Epithelial cell of esophagus (primary cell): ENCODE measurements at regions not wholly inside any gene's neighbourhood (a gene's known extent, or its start where the extent isn't known, plus 50 kb on each side); places are given as distances from the start of the nearest gene placed in this dataset.

Experiments used
- DNase-seq: peaks from one replicate; pipeline ENCODE4 v3.0.0; 2010; ENCODE audit warnings: low read depth
- H3K4me3 ChIP-seq: 2 replicates; pipeline ENCODE4 v1.5.1; 2011; ENCODE audit warnings: mild to moderate bottlenecking, low read length, control low read depth
- TF ChIP-seq, protein P1 (sequence below): IDR thresholded peaks from 2 replicates; pipeline ENCODE4 v1.5.1; 2011; ENCODE audit warnings: low read depth, mild to moderate bottlenecking, low read length, control low read depth, inconsistent platforms; ENCODE audit not compliant: insufficient read depth; ENCODE audit errors: missing control alignments

DNA sequence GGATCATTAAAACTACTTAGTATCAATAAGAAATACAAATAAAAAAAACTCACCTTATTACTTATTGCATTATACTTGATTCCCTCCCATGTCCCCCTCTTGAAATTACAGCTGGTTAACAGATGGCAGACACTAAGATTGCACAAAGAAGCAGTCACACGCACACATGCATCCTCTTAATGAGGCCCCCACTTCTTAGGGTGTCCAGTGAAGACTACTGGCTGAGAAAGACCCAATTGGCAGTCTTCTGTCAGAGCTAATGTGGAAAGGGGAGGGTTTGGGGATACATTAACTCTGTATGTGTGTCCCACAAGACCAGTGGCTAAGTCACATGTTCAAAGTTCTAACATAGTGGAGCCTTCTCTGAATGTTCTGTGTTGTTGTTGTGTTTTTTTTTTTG is 210.7 kb downstream of the MTX2 start:
- DNase-seq = no peak
- no peak overlapping the region for H3K4me3 ChIP-seq
- TF ChIP-seq, protein P1, sequence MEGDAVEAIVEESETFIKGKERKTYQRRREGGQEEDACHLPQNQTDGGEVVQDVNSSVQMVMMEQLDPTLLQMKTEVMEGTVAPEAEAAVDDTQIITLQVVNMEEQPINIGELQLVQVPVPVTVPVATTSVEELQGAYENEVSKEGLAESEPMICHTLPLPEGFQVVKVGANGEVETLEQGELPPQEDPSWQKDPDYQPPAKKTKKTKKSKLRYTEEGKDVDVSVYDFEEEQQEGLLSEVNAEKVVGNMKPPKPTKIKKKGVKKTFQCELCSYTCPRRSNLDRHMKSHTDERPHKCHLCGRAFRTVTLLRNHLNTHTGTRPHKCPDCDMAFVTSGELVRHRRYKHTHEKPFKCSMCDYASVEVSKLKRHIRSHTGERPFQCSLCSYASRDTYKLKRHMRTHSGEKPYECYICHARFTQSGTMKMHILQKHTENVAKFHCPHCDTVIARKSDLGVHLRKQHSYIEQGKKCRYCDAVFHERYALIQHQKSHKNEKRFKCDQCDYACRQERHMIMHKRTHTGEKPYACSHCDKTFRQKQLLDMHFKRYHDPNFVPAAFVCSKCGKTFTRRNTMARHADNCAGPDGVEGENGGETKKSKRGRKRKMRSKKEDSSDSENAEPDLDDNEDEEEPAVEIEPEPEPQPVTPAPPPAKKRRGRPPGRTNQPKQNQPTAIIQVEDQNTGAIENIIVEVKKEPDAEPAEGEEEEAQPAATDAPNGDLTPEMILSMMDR = no peak

- TF ChIP-seq, protein P1 = no peak
- no peak for DNase-seq
- no peak overlapping the region for H3K4me3 ChIP-seq
Measured at GRCh38 chr2:176482107-176482506, 212.9 kb downstream of the MTX2 start.

- no peak overlapping the region for H3K4me3 ChIP-seq
- TF ChIP-seq, protein P1 = no peak
- no peak for DNase-seq
Measured at GRCh38 chr2:176483476-176483875, 214.2 kb downstream of the MTX2 start.

DNA sequence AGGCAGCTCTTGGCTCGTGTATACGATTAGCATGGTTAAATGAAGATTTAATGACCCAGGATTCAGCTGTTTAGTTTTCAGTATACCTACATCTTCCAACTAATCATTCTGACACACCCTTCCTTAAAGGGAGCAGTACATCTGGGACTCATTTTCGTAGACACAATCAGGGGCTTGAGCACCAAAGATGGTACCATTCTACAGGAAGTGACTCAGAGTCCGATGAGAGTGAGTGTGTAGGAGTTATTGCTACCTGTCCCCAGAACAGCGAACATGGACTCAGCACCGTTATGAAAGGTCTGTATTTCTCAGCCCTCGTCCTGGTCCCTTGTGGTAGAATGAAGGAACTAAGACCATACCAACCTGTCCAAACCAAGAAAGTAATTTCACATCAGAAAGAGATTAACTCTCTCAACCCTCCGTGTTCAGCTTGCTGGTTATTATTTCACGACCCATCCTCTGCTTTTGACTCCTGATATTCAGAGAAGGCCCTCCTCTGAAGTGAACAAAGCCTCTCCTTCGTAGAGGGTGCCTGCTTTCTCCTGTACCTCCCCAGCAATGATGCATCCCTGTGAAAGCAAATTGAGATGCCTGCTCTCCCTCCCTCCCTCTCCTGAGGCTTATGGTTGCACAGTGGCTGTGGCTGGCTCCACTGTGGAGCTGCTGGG is 214.8 kb downstream of the MTX2 start:
- no peak for DNase-seq
- H3K4me3 ChIP-seq = no peak overlapping the region
- TF ChIP-seq, protein P1 = no peak

GRCh38 chr2:176484838-176485237 is 215.6 kb downstream of the MTX2 start:
- TF ChIP-seq, protein P1 = no peak
- no peak overlapping the region for H3K4me3 ChIP-seq
- DNase-seq = no peak

DNA sequence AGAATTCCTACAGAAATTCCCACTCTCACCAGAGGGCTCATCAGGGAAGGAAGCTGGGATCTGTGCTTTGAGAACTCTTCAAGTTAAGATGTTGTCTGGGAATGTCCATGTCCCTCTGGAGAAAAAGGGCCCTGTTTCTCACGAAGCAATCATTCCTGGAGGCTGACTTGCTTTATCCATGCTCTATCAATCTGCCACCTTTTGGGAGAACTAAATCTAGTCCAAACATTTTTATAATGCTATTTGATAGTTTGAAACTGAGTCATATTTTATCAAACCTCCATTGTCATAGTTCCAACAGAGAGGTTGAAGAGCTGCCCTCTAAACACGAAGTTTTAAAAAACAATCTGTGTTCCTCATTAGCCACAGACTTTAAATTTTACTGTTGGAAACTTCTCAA is 219.2 kb downstream of the MTX2 start:
- H3K4me3 ChIP-seq = no peak overlapping the region
- TF ChIP-seq, protein P1 = no peak
- DNase-seq = no peak

- H3K4me3 ChIP-seq = no peak overlapping the region
- TF ChIP-seq, protein P1 = no peak
- peak; percentile 50 for DNase-seq
Measured at GRCh38 chr2:176490061-176490861, 221.0 kb downstream of the MTX2 start.
